ENCODE measurements at regions not wholly inside any gene's neighbourhood (a gene's known extent, or its start where the extent isn't known, plus 50 kb on each side); places are given as distances from the start of the nearest gene placed in this dataset.

- TF ChIP-seq CTCF (IDR thresholded peaks at IDR 0.05; ENCODE audit: low read length): no peak
- no peak for TF ChIP-seq EZH2 (IDR thresholded peaks at IDR 0.05; ENCODE audit: borderline replicate concordance, low read length)
Observed at GRCh38 chr11:26040339-26040738, 291.6 kb upstream of the ANO3 start.
